Liver (tissue), 8 donors: ENCODE measurements at regions not wholly inside any gene's neighbourhood (a gene's known extent, or its start where the extent isn't known, plus 50 kb on each side); places are given as distances from the start of the nearest gene placed in this dataset.

Experiments
- DNase-seq: peaks from one replicate; pipeline ENCODE4 v3.0.0-alpha.2; 2017; ENCODE audit warnings: low spot score
- H3K27ac ChIP-seq, 2 donors: one replicate each; pipeline ENCODE4 v1.7.0; 2013; ENCODE audit warnings: inconsistent platforms in 2 of 2, low read length in 2 of 2, control low read depth in 1 of 2, low read depth in 1 of 2, mild to moderate bottlenecking in 1 of 2
- H3K27me3 ChIP-seq, 4 donors: one replicate each; pipeline versions ENCODE4 v1.6.1 to v1.7.0; 2013; ENCODE audit warnings: low read length in 3 of 4, inconsistent platforms in 1 of 4, mild to moderate bottlenecking in 1 of 4, moderate library complexity in 1 of 4; ENCODE audit not compliant: control insufficient read depth in 4 of 4, insufficient read depth in 4 of 4
- H3K36me3 ChIP-seq, 4 donors: one replicate each; pipeline versions ENCODE4 v1.6.1 to v1.7.0; 2013; ENCODE audit warnings: low read length in 3 of 4, mild to moderate bottlenecking in 3 of 4, low read depth in 1 of 4, moderate library complexity in 1 of 4; ENCODE audit not compliant: control insufficient read depth in 4 of 4, insufficient read depth in 3 of 4
- H3K4me1 ChIP-seq, 4 donors: one replicate each; pipeline versions ENCODE4 v1.6.1 to v1.7.0; 2013; ENCODE audit warnings: low read length in 3 of 4, mild to moderate bottlenecking in 3 of 4, moderate library complexity in 1 of 4; ENCODE audit not compliant: control insufficient read depth in 4 of 4, insufficient read depth in 4 of 4
- H3K4me3 ChIP-seq, 3 donors: one replicate each; pipeline versions ENCODE4 v1.6.1 to v1.7.0; 2013; ENCODE audit warnings: low read length in 3 of 3, control low read depth in 1 of 3, low read depth in 1 of 3, mild to moderate bottlenecking in 1 of 3
- H3K9ac ChIP-seq, 2 donors: one replicate each; pipeline ENCODE4 v1.7.0; 2013; ENCODE audit warnings: low read length in 2 of 2, mild to moderate bottlenecking in 2 of 2, moderate library complexity in 2 of 2, control low read depth in 1 of 2, low read depth in 1 of 2
- H3K9me3 ChIP-seq, 4 donors: one replicate each; pipeline versions ENCODE4 v1.6.1 to v1.7.0; 2013; ENCODE audit warnings: low read length in 3 of 4; ENCODE audit not compliant: control insufficient read depth in 4 of 4
- ATF3 ChIP-seq: IDR thresholded peaks from 2 replicates; pipeline ENCODE4 v1.6.1; 2016; ENCODE audit warnings: antibody characterized with exemption
- CTCF ChIP-seq: fragments of 150-350 bp; IDR thresholded peaks from 2 replicates; pipeline ENCODE4 v1.5.1; 2017; ENCODE audit warnings: improper control_type of control experiment, low read depth, low read length; ENCODE audit not compliant: missing input control
- FOXA1 ChIP-seq: IDR thresholded peaks from 2 replicates; pipeline ENCODE4 v1.6.1; 2016; ENCODE audit warnings: antibody characterized with exemption
- FOXA2 ChIP-seq: IDR thresholded peaks from 2 replicates; pipeline ENCODE4 v1.6.1; 2016; ENCODE audit warnings: antibody characterized with exemption
- HNF4A ChIP-seq, 2 donors: conservative IDR thresholded peaks; 2 replicates each; pipeline ENCODE4 v1.6.1; 2016; ENCODE audit warnings: antibody characterized with exemption in 2 of 2, mild to moderate bottlenecking in 2 of 2
- HNF4G ChIP-seq: IDR thresholded peaks from 2 replicates; pipeline ENCODE4 v1.6.1; 2016; ENCODE audit warnings: antibody characterized with exemption
- JUND ChIP-seq, 2 donors: IDR thresholded peaks; 2 replicates each; pipeline ENCODE4 v1.6.1; 2016; ENCODE audit warnings: antibody characterized with exemption in 2 of 2
- NR2F2 ChIP-seq: IDR thresholded peaks from 2 replicates; pipeline ENCODE4 v1.6.1; 2016; ENCODE audit warnings: antibody characterized with exemption
- RAD21 ChIP-seq, 2 donors: IDR thresholded peaks; 2 replicates each; pipeline ENCODE4 v1.6.1; 2016; ENCODE audit warnings: antibody characterized with exemption in 2 of 2, mild to moderate bottlenecking in 2 of 2
- REST ChIP-seq: IDR thresholded peaks from 2 replicates; pipeline ENCODE4 v1.6.1; 2016; ENCODE audit warnings: antibody characterized with exemption, mild to moderate bottlenecking
- SP1 ChIP-seq: IDR thresholded peaks from 2 replicates; pipeline ENCODE4 v1.6.1; 2018; ENCODE audit warnings: antibody characterized with exemption, mild to moderate bottlenecking
- TAF1 ChIP-seq: conservative IDR thresholded peaks from 2 replicates; pipeline ENCODE4 v1.6.1; 2016; ENCODE audit warnings: antibody characterized with exemption, mild to moderate bottlenecking
- YY1 ChIP-seq: IDR thresholded peaks from 2 replicates; pipeline ENCODE4 v1.6.1; 2016; ENCODE audit warnings: antibody characterized with exemption, mild to moderate bottlenecking
- ZBTB33 ChIP-seq: IDR thresholded peaks from 2 replicates; pipeline ENCODE4 v1.6.1; 2016; ENCODE audit warnings: antibody characterized with exemption
- WGBS: extraction: QIAGEN DNeasy Blood & Tissue Kit; methylation state at CpG from one replicate; pipeline ENCODE4 v1.1.7; 2013; 5-methylcytosine and 5-hydroxymethylcytosine counted together
- donor health status: healthy.
- donor health status: healthy.
- donor health status: healthy.
- donor health status: healthy.
- donor health status: healthy.

GRCh38 chr3:30236011-30236410 lies 370.4 kb upstream of the TGFBR2 start:
- H3K27ac ChIP-seq = no peak overlapping the region

GRCh38 chr3:30241721-30242120 lies 364.7 kb upstream of the TGFBR2 start:
- H3K27me3 ChIP-seq = no peaks in the 10 kb centered on the region
- no peak overlapping the region for H3K9ac ChIP-seq
- no peak overlapping the region for H3K27ac ChIP-seq
- DNase-seq = no peak
- H3K4me1 ChIP-seq = peaks cover 3 to 8% (median 4%) of the 10 kb centered on the region in 4 donors
- WGBS = 52% methylated on average over 4 of the region's 4 CpGs
- no peaks in the 10 kb centered on the region for H3K36me3 ChIP-seq
- H3K4me3 ChIP-seq = no peak overlapping the region
- peaks cover 0 to 2% (median 0%) of the 10 kb centered on the region in 4 donors for H3K9me3 ChIP-seq
- TF ChIP-seq CTCF = no peak
- peak; percentile 57 to 60 for TF ChIP-seq RAD21 (IDR thresholded peaks at IDR 0.05)
- TF ChIP-seq FOXA2 = peak; percentile 75
- peak; percentile 16 for TF ChIP-seq REST
- no peak for TF ChIP-seq HNF4G
- TF ChIP-seq YY1 = peak; percentile 57
- peak; percentile 27 to 80 for TF ChIP-seq JUND (IDR thresholded peaks at IDR 0.05)
- TF ChIP-seq TAF1 = no peak
- peak; percentile 42 for TF ChIP-seq SP1
- peak; percentile 46 for TF ChIP-seq FOXA1

More at GRCh38 chr3:30236011-30236410, 370.4 kb upstream of the TGFBR2 start:
- Histone ChIP-seq H3K4me1 (peaks cover 11 to 20% (median 15%) of the 10 kb centered on the region in 4 donors), H3K36me3 (no peaks in the 10 kb centered on the region), H3K27me3 (no peaks in the 10 kb centered on the region), H3K9me3 (peaks cover 0 to 2% (median 0%) of the 10 kb centered on the region in 4 donors), H3K4me3 (no peak overlapping the region), H3K9ac (no peak overlapping the region)
- WGBS = 88% methylated on average over 3 of the region's 3 CpGs
- DNase-seq = no peak
- TF ChIP-seq ZBTB33 = no peak
- TF ChIP-seq NR2F2 = no peak
- no peak for TF ChIP-seq YY1
- no peak for TF ChIP-seq REST
- no peak for TF ChIP-seq HNF4A (conservative IDR thresholded peaks at IDR 0.05)
- no peak for TF ChIP-seq FOXA1
- no peak for TF ChIP-seq HNF4G
- TF ChIP-seq TAF1 = no peak
- no peak for TF ChIP-seq ATF3
